ENCODE measurements at regions not wholly inside any gene's neighbourhood (a gene's known extent, or its start where the extent isn't known, plus 50 kb on each side); places are given as distances from the start of the nearest gene placed in this dataset.

- Histone ChIP-seq H3K4me3 (ENCODE audit: low read depth in 2 of 2, low read length in 2 of 2) (no peak overlapping the region), H3K4me1 (ENCODE audit: control insufficient read depth, insufficient read depth, low read length) (peaks cover 54% of the 10 kb centered on the region), H3K27me3 (ENCODE audit: control insufficient read depth, insufficient read depth, low read length) (no peaks in the 10 kb centered on the region), H3K9me3 (ENCODE audit: control insufficient read depth, insufficient read depth, low read depth, low read length) (peaks cover 25% of the 10 kb centered on the region; the same call in 1 of the 2 replicates), H3K36me3 (ENCODE audit: control insufficient read depth, insufficient read depth, low read length) (no peaks in the 10 kb centered on the region), H3K27ac (ENCODE audit: low read length) (peak overlapping the region; percentile 96)
- no peak for TF ChIP-seq TCF7L2 (IDR thresholded peaks at IDR 0.05; ENCODE audit: low read depth, low read length)
- TF ChIP-seq CTCF (IDR thresholded peaks at IDR 0.05), result no peak
- TF ChIP-seq REST (IDR thresholded peaks at IDR 0.05; ENCODE audit: insufficient read depth in 1 of 2, low read depth in 2 of 2, low read length in 1 of 2), result no peak
- TF ChIP-seq POLR2AphosphoS5 (IDR thresholded peaks at IDR 0.05; ENCODE audit: low read depth, low read length), result no peak
- TF ChIP-seq SIN3A (IDR thresholded peaks at IDR 0.05; ENCODE audit: borderline replicate concordance, insufficient read depth, low read depth, low read length), result no peak
- ChIA-PET CTCF (no interaction called here), POLR2A (no interaction called here)
- BruUV-seq (replicated peaks), result no TSS peak
- in situ Hi-C loops (cut with HindIII; ENCODE audit: low pct_unique_long_range_greater_than_20kb, low sequenced_read_pairs) (no loop called here), intact Hi-C loops (cut with micrococcal nuclease; ENCODE audit: unreplicated experiment) (loop anchor here (5.0 kb wide), 1 partner anchor 676 kb away; no protein-coding TSS in a partner anchor)
- DNase-seq (ENCODE audit: low read depth, low spot score) (no peak), ATAC-seq (no peak)
These were observed 683.3 kb downstream of the IRS1 start for GRCh38 chr2:226116346-226116745.

- Histone ChIP-seq H3K36me3 (ENCODE audit: control insufficient read depth, insufficient read depth, low read length) (no peaks in the 10 kb centered on the region), H3K4me1 (ENCODE audit: control insufficient read depth, insufficient read depth, low read length) (peaks cover 54% of the 10 kb centered on the region), H3K27ac (ENCODE audit: low read length) (peak overlapping the region; percentile 96), H3K27me3 (ENCODE audit: control insufficient read depth, insufficient read depth, low read length) (no peaks in the 10 kb centered on the region), H3K4me3 (ENCODE audit: low read depth in 2 of 2, low read length in 2 of 2) (no peak overlapping the region), H3K9me3 (ENCODE audit: control insufficient read depth, insufficient read depth, low read depth, low read length) (peaks cover 21% of the 10 kb centered on the region; the same call in 1 of the 2 replicates)
- DNase-seq (ENCODE audit: low read depth, low spot score), result no peak
- ATAC-seq, result no peak
- BruUV-seq (replicated peaks), result no TSS peak
- in situ Hi-C loops (cut with HindIII; ENCODE audit: low pct_unique_long_range_greater_than_20kb, low sequenced_read_pairs) (no loop called here), intact Hi-C loops (cut with micrococcal nuclease; ENCODE audit: unreplicated experiment) (loop anchor here (5.0 kb wide), 1 partner anchor 676 kb away; no protein-coding TSS in a partner anchor)
- TF ChIP-seq POLR2AphosphoS5 (IDR thresholded peaks at IDR 0.05; ENCODE audit: low read depth, low read length) (no peak), SIN3A (IDR thresholded peaks at IDR 0.05; ENCODE audit: borderline replicate concordance, insufficient read depth, low read depth, low read length) (no peak)
- ChIA-PET POLR2A (no interaction called here), CTCF (no interaction called here)
These were observed 683.8 kb downstream of the IRS1 start for GRCh38 chr2:226115832-226116200.

GRCh38 chr2:226115102-226115831 is 684.4 kb downstream of the IRS1 start:
- Histone ChIP-seq H3K9me3 (ENCODE audit: control insufficient read depth, insufficient read depth, low read depth, low read length) (peaks cover 16% of the 10 kb centered on the region; the same call in 1 of the 2 replicates), H3K27me3 (ENCODE audit: control insufficient read depth, insufficient read depth, low read length) (no peaks in the 10 kb centered on the region), H3K4me3 (ENCODE audit: low read depth in 2 of 2, low read length in 2 of 2) (no peak overlapping the region), H3K27ac (ENCODE audit: low read length) (peak overlapping the region; percentile 96), H3K36me3 (ENCODE audit: control insufficient read depth, insufficient read depth, low read length) (no peaks in the 10 kb centered on the region), H3K4me1 (ENCODE audit: control insufficient read depth, insufficient read depth, low read length) (peaks cover 53% of the 10 kb centered on the region)
- TF ChIP-seq TCF7L2 (IDR thresholded peaks at IDR 0.05; ENCODE audit: low read depth, low read length) (peak; percentile 98), SIN3A (IDR thresholded peaks at IDR 0.05; ENCODE audit: borderline replicate concordance, insufficient read depth, low read depth, low read length) (no peak), POLR2AphosphoS5 (IDR thresholded peaks at IDR 0.05; ENCODE audit: low read depth, low read length) (peak; percentile 65; the same call in 1 of the 2 replicates)
- ChIA-PET POLR2A (no interaction called here), CTCF (no interaction called here)
- ATAC-seq, result peak; percentile 89
- DNase-seq (ENCODE audit: low read depth, low spot score), result peak; percentile 85
- intact Hi-C loops (cut with micrococcal nuclease; ENCODE audit: unreplicated experiment), result loop anchor here (5.0 kb wide), 1 partner anchor 677 kb away; no protein-coding TSS in a partner anchor
- BruUV-seq (replicated peaks), result no TSS peak
- in situ Hi-C loops (cut with HindIII; ENCODE audit: low pct_unique_long_range_greater_than_20kb, low sequenced_read_pairs), result no loop called here

Measured in Panc1 (cell line).